ENCODE measurements at regions not wholly inside any gene's neighbourhood (a gene's known extent, or its start where the extent isn't known, plus 50 kb on each side); places are given as distances from the start of the nearest gene placed in this dataset.
A peak's percentile ranks its signal among the peaks of the same experiment; 100 is the strongest.

- no peak for DNase-seq (ENCODE audit: low spot score)
- TF ChIP-seq CTCF (IDR thresholded peaks at IDR 0.05; ENCODE audit: extremely low read depth, missing control alignments): no peak
These were observed 891.5 kb upstream of the ADGRL2 start for GRCh38 chr1:80909172-80909784.

GRCh38 chr1:80896781-80897356, 903.9 kb upstream of the ADGRL2 start:
- TF ChIP-seq CTCF (IDR thresholded peaks at IDR 0.05; ENCODE audit: extremely low read depth, missing control alignments): no peak
- DNase-seq (ENCODE audit: low spot score): no peak

- DNase-seq (ENCODE audit: low spot score): no peak
- no peak for TF ChIP-seq CTCF (IDR thresholded peaks at IDR 0.05; ENCODE audit: extremely low read depth, missing control alignments)
These were observed 905.8 kb upstream of the ADGRL2 start for GRCh38 chr1:80894921-80895320.

- TF ChIP-seq CTCF (IDR thresholded peaks at IDR 0.05; ENCODE audit: extremely low read depth, missing control alignments): no peak
- DNase-seq (ENCODE audit: low spot score): peak; percentile 8
These were observed 907.6 kb upstream of the ADGRL2 start for GRCh38 chr1:80893115-80893514.

GRCh38 chr1:80892539-80892938, 908.2 kb upstream of the ADGRL2 start:
- TF ChIP-seq CTCF (IDR thresholded peaks at IDR 0.05; ENCODE audit: extremely low read depth, missing control alignments): no peak

GRCh38 chr1:80891871-80892270, 908.9 kb upstream of the ADGRL2 start:
- DNase-seq (ENCODE audit: low spot score): no peak
- TF ChIP-seq CTCF (IDR thresholded peaks at IDR 0.05; ENCODE audit: extremely low read depth, missing control alignments): no peak

More at GRCh38 chr1:80892539-80892938, 908.2 kb upstream of the ADGRL2 start:
- peak; percentile 5 for DNase-seq (ENCODE audit: low spot score)

GRCh38 chr1:80882553-80882952, 918.2 kb upstream of the ADGRL2 start:
- DNase-seq (ENCODE audit: low spot score): no peak
- TF ChIP-seq CTCF (IDR thresholded peaks at IDR 0.05; ENCODE audit: extremely low read depth, missing control alignments): no peak
